Thyroid gland (tissue), 4 donors: ENCODE measurements at regions not wholly inside any gene's neighbourhood (a gene's known extent, or its start where the extent isn't known, plus 50 kb on each side); places are given as distances from the start of the nearest gene placed in this dataset.

ENCODE experiments used
- POLR2A ChIP-seq, 2 donors: fragments of 450-650 bp; IDR thresholded peaks; one replicate each; pipeline ENCODE4 v1.6.1; 2017; ENCODE audit warnings: antibody characterized with exemption in 2 of 2, mild to moderate bottlenecking in 2 of 2, moderate library complexity in 1 of 2
- TF ChIP-seq, protein P1 (sequence below), 6 experiments: fragments of 200-600 bp in 3 of 6; fragments of 450-650 bp in 3 of 6; sonication (generic) in 3 of 6; IDR thresholded peaks; one replicate each; pipeline ENCODE4 v1.5.1; 2016 to 2019; ENCODE audit warnings: antibody characterized with exemption in 6 of 6, mild to moderate bottlenecking in 2 of 6, inconsistent platforms in 1 of 6, moderate library complexity in 1 of 6

DNA sequence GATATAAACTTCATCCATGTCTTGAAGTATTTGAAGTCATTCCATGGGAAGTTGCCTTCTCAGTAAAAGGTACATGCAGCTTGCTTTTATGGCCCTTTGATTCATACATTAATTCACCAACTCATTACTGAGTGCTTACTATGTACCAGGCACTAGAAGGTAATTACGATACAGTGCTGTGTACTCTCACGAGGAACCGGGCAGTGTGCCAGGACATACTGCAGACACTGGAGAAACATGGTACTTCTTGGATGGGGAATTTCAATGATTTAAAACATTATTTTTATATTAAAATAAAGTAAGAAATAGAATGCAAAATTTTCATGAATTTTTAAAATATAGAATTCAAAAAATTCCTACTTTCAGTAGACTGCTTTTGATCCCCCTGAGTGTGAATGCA, 71.4 kb upstream of the WDR41 start:
- TF ChIP-seq, protein P1, sequence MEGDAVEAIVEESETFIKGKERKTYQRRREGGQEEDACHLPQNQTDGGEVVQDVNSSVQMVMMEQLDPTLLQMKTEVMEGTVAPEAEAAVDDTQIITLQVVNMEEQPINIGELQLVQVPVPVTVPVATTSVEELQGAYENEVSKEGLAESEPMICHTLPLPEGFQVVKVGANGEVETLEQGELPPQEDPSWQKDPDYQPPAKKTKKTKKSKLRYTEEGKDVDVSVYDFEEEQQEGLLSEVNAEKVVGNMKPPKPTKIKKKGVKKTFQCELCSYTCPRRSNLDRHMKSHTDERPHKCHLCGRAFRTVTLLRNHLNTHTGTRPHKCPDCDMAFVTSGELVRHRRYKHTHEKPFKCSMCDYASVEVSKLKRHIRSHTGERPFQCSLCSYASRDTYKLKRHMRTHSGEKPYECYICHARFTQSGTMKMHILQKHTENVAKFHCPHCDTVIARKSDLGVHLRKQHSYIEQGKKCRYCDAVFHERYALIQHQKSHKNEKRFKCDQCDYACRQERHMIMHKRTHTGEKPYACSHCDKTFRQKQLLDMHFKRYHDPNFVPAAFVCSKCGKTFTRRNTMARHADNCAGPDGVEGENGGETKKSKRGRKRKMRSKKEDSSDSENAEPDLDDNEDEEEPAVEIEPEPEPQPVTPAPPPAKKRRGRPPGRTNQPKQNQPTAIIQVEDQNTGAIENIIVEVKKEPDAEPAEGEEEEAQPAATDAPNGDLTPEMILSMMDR (IDR thresholded peaks at IDR 0.05), result no peak
- no peak for TF ChIP-seq POLR2A (IDR thresholded peaks at IDR 0.05)
